ENCODE measurements at regions not wholly inside any gene's neighbourhood (a gene's known extent, or its start where the extent isn't known, plus 50 kb on each side); places are given as distances from the start of the nearest gene placed in this dataset.
A peak's percentile ranks its signal among the peaks of the same experiment; 100 is the strongest.

DNA sequence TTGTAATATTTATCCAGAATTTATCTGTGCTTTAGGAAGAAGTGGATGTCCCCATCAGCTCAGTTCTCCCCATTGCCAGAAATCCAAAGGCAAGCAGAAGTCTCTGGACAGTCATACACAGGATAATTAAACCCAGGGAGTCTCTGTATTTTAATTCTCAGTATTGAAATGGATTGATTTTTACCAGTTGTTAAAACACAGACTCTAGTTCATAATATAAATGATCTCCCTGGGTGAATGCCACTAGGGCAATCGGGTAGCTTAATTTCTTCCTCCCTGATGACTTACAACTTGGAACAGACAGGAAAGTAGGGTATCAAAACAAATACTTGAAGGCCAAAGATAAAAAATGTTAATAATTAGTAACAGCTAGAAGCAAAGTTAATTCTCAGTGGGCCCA, 66.5 kb upstream of the DAP start:
- Histone ChIP-seq H3K4me2 (ENCODE audit: insufficient read depth, low read length) (peak overlapping the region; percentile 38), H2AFZ (ENCODE audit: low read length) (no peak overlapping the region), H3K36me3 (ENCODE audit: insufficient read depth, low read length) (no peaks in the 10 kb centered on the region), H4K20me1 (ENCODE audit: insufficient read depth, low read length) (no peaks in the 10 kb centered on the region), H3K27me3 (ENCODE audit: insufficient read depth, low read length) (no peaks in the 10 kb centered on the region), H3K4me3 (ENCODE audit: insufficient read depth, low read length) (no peak overlapping the region), H3K4me1 (ENCODE audit: insufficient read depth, low read length) (peaks cover 20% of the 10 kb centered on the region), H3K79me2 (ENCODE audit: insufficient read depth, low read length) (no peaks in the 10 kb centered on the region), H3K27ac (ENCODE audit: low read depth, low read length) (peak overlapping the region; percentile 2), H3K9me3 (ENCODE audit: low read depth, low read length) (no peaks in the 10 kb centered on the region)
- DNase-seq (ENCODE audit: insufficient read length, low spot score, missing footprints): no peak
- TF ChIP-seq, protein P1, sequence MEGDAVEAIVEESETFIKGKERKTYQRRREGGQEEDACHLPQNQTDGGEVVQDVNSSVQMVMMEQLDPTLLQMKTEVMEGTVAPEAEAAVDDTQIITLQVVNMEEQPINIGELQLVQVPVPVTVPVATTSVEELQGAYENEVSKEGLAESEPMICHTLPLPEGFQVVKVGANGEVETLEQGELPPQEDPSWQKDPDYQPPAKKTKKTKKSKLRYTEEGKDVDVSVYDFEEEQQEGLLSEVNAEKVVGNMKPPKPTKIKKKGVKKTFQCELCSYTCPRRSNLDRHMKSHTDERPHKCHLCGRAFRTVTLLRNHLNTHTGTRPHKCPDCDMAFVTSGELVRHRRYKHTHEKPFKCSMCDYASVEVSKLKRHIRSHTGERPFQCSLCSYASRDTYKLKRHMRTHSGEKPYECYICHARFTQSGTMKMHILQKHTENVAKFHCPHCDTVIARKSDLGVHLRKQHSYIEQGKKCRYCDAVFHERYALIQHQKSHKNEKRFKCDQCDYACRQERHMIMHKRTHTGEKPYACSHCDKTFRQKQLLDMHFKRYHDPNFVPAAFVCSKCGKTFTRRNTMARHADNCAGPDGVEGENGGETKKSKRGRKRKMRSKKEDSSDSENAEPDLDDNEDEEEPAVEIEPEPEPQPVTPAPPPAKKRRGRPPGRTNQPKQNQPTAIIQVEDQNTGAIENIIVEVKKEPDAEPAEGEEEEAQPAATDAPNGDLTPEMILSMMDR (IDR thresholded peaks at IDR 0.05; ENCODE audit: extremely low read depth, low read depth, low read length): no peak

DNA sequence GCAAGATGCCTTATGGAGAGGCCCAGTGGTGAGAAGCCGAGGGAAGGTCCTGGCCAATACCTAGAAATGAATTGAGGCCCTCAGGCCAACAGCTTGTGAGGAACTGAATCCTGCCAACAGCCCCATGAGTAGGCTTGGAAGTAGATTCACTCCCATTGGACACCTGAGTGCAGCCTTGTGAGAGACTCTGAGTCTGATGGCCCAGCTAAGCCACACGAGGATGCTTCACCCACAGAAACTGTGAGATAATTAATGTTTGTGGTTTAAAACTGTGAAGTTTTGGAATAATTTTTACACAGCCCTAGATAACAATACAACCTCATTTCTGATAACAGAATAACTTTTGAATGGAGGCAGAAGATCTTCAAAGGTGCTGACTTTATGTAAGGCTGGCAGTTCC, 65.9 kb upstream of the DAP start:
- no peaks in the 10 kb centered on the region for H4K20me1 ChIP-seq (ENCODE audit: insufficient read depth, low read length)
- no peaks in the 10 kb centered on the region for H3K79me2 ChIP-seq (ENCODE audit: insufficient read depth, low read length)
- DNase-seq (ENCODE audit: insufficient read length, low spot score, missing footprints): no peak
- H3K9me3 ChIP-seq (ENCODE audit: low read depth, low read length): no peaks in the 10 kb centered on the region
- no peaks in the 10 kb centered on the region for H3K27me3 ChIP-seq (ENCODE audit: insufficient read depth, low read length)
- no peak overlapping the region for H3K4me3 ChIP-seq (ENCODE audit: insufficient read depth, low read length)
- no peak overlapping the region for H2AFZ ChIP-seq (ENCODE audit: low read length)
- H3K27ac ChIP-seq (ENCODE audit: low read depth, low read length): no peak overlapping the region
- no peak overlapping the region for H3K4me2 ChIP-seq (ENCODE audit: insufficient read depth, low read length)
- TF ChIP-seq, protein P1 (IDR thresholded peaks at IDR 0.05; ENCODE audit: extremely low read depth, low read depth, low read length): no peak
- H3K4me1 ChIP-seq (ENCODE audit: insufficient read depth, low read length): peaks cover 16% of the 10 kb centered on the region
- no peaks in the 10 kb centered on the region for H3K36me3 ChIP-seq (ENCODE audit: insufficient read depth, low read length)

DNA sequence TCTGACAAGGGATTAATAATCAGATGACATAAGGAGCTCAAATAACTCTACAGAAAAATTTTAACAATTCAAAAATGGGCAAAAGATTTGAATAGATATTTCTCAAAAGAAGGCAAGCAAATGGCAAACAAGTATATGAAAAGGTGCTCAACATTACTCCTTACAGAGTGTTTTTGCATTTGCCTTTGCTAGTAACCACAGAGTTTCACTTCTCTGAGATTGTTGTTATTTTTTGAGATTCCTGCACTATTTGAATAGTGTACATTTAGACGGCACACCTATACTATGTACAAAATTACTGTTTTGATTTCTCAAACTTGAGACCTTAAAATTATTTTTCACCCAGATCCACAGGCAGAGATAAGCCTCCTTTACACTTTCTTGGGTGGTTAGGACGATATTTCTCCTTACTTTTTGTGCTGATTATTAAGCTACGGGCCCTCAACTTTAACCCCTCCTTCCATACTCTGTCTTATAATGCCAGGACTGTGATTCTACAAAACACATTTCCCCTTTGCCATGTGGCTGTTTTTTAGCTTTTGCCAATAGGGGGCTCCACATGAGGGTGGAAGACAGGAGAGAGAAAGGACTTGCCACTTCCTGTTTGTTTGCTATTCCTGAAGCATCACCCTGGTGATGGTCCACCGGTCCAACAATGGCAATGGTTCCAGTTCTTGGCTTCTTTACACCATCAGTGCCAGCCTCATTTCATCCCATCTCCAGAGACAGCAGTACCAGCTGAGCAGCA, 65.0 kb upstream of the DAP start:
- Histone ChIP-seq H3K4me3 (ENCODE audit: insufficient read depth, low read length) (no peak overlapping the region), H3K27ac (ENCODE audit: low read depth, low read length) (no peak overlapping the region), H3K4me1 (ENCODE audit: insufficient read depth, low read length) (peaks cover 12% of the 10 kb centered on the region), H3K36me3 (ENCODE audit: insufficient read depth, low read length) (no peaks in the 10 kb centered on the region), H2AFZ (ENCODE audit: low read length) (no peak overlapping the region), H4K20me1 (ENCODE audit: insufficient read depth, low read length) (no peaks in the 10 kb centered on the region), H3K27me3 (ENCODE audit: insufficient read depth, low read length) (no peaks in the 10 kb centered on the region), H3K4me2 (ENCODE audit: insufficient read depth, low read length) (no peak overlapping the region), H3K79me2 (ENCODE audit: insufficient read depth, low read length) (no peaks in the 10 kb centered on the region), H3K9me3 (ENCODE audit: low read depth, low read length) (no peaks in the 10 kb centered on the region)
- DNase-seq (ENCODE audit: insufficient read length, low spot score, missing footprints): no peak
- TF ChIP-seq, protein P1 (IDR thresholded peaks at IDR 0.05; ENCODE audit: extremely low read depth, low read depth, low read length): no peak

DNA sequence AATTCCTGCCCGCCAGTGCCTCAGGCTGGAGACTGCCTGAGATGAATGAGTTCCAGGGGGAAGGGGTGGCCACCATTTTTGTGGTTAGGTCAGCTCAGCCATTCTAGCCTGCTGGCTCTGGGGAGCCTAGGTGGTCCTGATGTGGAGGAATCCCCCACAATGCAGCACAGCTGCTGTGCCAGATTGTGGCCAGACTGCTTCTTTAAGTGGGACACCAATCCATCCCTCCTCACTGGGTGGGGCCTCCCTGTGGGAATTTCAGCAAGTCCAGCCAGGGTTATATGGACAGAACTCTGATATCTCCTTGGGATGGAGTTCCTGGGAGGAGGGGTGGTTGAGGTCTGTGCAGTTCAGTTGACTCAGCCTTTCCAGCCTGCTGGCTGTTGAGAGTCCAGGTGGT, 51.2 kb upstream of the DAP start:
- H2AFZ ChIP-seq (ENCODE audit: low read length): no peak overlapping the region
- no peaks in the 10 kb centered on the region for H4K20me1 ChIP-seq (ENCODE audit: insufficient read depth, low read length)
- H3K27me3 ChIP-seq (ENCODE audit: insufficient read depth, low read length): peaks cover 4% of the 10 kb centered on the region
- no peaks in the 10 kb centered on the region for H3K79me2 ChIP-seq (ENCODE audit: insufficient read depth, low read length)
- H3K27ac ChIP-seq (ENCODE audit: low read depth, low read length): no peak overlapping the region
- H3K4me3 ChIP-seq (ENCODE audit: insufficient read depth, low read length): no peak overlapping the region
- TF ChIP-seq, protein P1 (IDR thresholded peaks at IDR 0.05; ENCODE audit: extremely low read depth, low read depth, low read length): no peak
- no peaks in the 10 kb centered on the region for H3K4me1 ChIP-seq (ENCODE audit: insufficient read depth, low read length)
- no peaks in the 10 kb centered on the region for H3K36me3 ChIP-seq (ENCODE audit: insufficient read depth, low read length)
- no peak overlapping the region for H3K4me2 ChIP-seq (ENCODE audit: insufficient read depth, low read length)
- no peaks in the 10 kb centered on the region for H3K9me3 ChIP-seq (ENCODE audit: low read depth, low read length)
- DNase-seq (ENCODE audit: insufficient read length, low spot score, missing footprints): no peak
